ENCODE measurements at regions not wholly inside any gene's neighbourhood (a gene's known extent, or its start where the extent isn't known, plus 50 kb on each side); places are given as distances from the start of the nearest gene placed in this dataset.

- Histone ChIP-seq H3K9me3 (ENCODE audit: control insufficient read depth in 4 of 4, low read length in 3 of 4) (no peaks in the 10 kb centered on the region), H3K27ac (ENCODE audit: low read depth in 1 of 2, low read length in 2 of 2) (no peak overlapping the region), H3K4me3 (ENCODE audit: low read depth in 1 of 3, low read length in 3 of 3) (no peak overlapping the region), H3K36me3 (ENCODE audit: control insufficient read depth in 4 of 4, insufficient read depth in 3 of 4, low read depth in 1 of 4, low read length in 3 of 4) (no peaks in the 10 kb centered on the region), H3K9ac (ENCODE audit: low read depth in 1 of 2, low read length in 2 of 2) (no peak overlapping the region), H3K4me1 (ENCODE audit: control insufficient read depth in 4 of 4, insufficient read depth in 4 of 4, low read length in 3 of 4) (no peaks in the 10 kb centered on the region), H3K27me3 (ENCODE audit: control insufficient read depth in 4 of 4, insufficient read depth in 4 of 4, low read length in 3 of 4) (no peaks in the 10 kb centered on the region)
- WGBS = 82% methylated on average over 2 of the region's 2 CpGs
- TF ChIP-seq ZBTB33 (IDR thresholded peaks at IDR 0.05) (no peak), JUND (IDR thresholded peaks at IDR 0.05) (no peak), SP1 (IDR thresholded peaks at IDR 0.05) (no peak), HNF4A (conservative IDR thresholded peaks at IDR 0.05) (no peak), NR2F2 (IDR thresholded peaks at IDR 0.05) (no peak)
- no peak for DNase-seq (ENCODE audit: low spot score)
These were observed 77.2 kb upstream of the PTCHD4 start for GRCh38 chr6:48188158-48188557.

DNA sequence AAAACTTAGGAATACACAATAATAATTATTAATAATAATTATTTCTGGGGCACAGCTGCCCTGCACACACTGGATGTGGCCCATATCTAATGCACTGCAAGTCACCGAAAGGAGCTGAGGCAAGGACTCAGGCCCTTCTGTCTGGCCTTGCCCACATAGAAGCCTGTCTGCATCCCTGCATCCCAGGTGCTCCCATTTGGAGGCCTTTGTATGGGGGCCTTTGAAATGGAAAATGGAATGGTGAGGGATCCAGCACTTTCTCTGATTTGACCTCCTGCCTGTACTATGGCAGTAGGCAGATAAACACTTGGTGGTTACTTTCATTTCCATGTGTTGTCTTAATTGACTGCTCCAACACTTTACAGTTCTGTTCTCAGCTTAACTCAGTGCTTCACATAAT is 75.7 kb upstream of the PTCHD4 start:
- H3K27ac ChIP-seq (ENCODE audit: low read depth in 1 of 2, low read length in 2 of 2) = no peak overlapping the region
- 90% methylated on average over 1 of the region's 1 CpG for WGBS
- no peak overlapping the region for H3K9ac ChIP-seq (ENCODE audit: low read depth in 1 of 2, low read length in 2 of 2)

GRCh38 chr6:48184648-48185047 is 73.7 kb upstream of the PTCHD4 start:
- Histone ChIP-seq H3K9ac (ENCODE audit: low read depth in 1 of 2, low read length in 2 of 2) (no peak overlapping the region), H3K4me3 (ENCODE audit: low read depth in 1 of 3, low read length in 3 of 3) (no peak overlapping the region), H3K27me3 (ENCODE audit: control insufficient read depth in 4 of 4, insufficient read depth in 4 of 4, low read length in 3 of 4) (no peaks in the 10 kb centered on the region), H3K36me3 (ENCODE audit: control insufficient read depth in 4 of 4, insufficient read depth in 3 of 4, low read depth in 1 of 4, low read length in 3 of 4) (no peaks in the 10 kb centered on the region), H3K4me1 (ENCODE audit: control insufficient read depth in 4 of 4, insufficient read depth in 4 of 4, low read length in 3 of 4) (no peaks in the 10 kb centered on the region), H3K9me3 (ENCODE audit: control insufficient read depth in 4 of 4, low read length in 3 of 4) (no peaks in the 10 kb centered on the region), H3K27ac (ENCODE audit: low read depth in 1 of 2, low read length in 2 of 2) (no peak overlapping the region)
- DNase-seq (ENCODE audit: low spot score) = no peak
- TF ChIP-seq ATF3 (IDR thresholded peaks at IDR 0.05) = no peak
- no peak for TF ChIP-seq GABPA (IDR thresholded peaks at IDR 0.05 in 1 of 2, conservative IDR thresholded peaks at IDR 0.05 in 1 of 2)
- TF ChIP-seq ZBTB33 (IDR thresholded peaks at IDR 0.05) = no peak
- no peak for TF ChIP-seq HNF4G (IDR thresholded peaks at IDR 0.05)
- TF ChIP-seq NR2F2 (IDR thresholded peaks at IDR 0.05) = no peak
- TF ChIP-seq TAF1 (conservative IDR thresholded peaks at IDR 0.05) = no peak
- no peak for TF ChIP-seq RAD21 (IDR thresholded peaks at IDR 0.05)
- TF ChIP-seq RXRA (IDR thresholded peaks at IDR 0.05) = no peak
- no peak for TF ChIP-seq HNF4A (conservative IDR thresholded peaks at IDR 0.05)
- TF ChIP-seq SP1 (IDR thresholded peaks at IDR 0.05) = no peak
- TF ChIP-seq CTCF (IDR thresholded peaks at IDR 0.05; ENCODE audit: low read depth, low read length, missing input control) = no peak
- no peak for TF ChIP-seq JUND (IDR thresholded peaks at IDR 0.05)

More for the DNA sequence above, 75.7 kb upstream of the PTCHD4 start:
- H3K4me1 ChIP-seq (ENCODE audit: control insufficient read depth in 4 of 4, insufficient read depth in 4 of 4, low read length in 3 of 4) = no peaks in the 10 kb centered on the region
- TF ChIP-seq, protein P1, sequence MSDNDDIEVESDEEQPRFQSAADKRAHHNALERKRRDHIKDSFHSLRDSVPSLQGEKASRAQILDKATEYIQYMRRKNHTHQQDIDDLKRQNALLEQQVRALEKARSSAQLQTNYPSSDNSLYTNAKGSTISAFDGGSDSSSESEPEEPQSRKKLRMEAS (IDR thresholded peaks at IDR 0.05) = no peak
- TF ChIP-seq RAD21 (IDR thresholded peaks at IDR 0.05) (no peak), HNF4G (IDR thresholded peaks at IDR 0.05) (no peak), FOXA2 (IDR thresholded peaks at IDR 0.05) (no peak), ATF3 (IDR thresholded peaks at IDR 0.05) (no peak), TAF1 (conservative IDR thresholded peaks at IDR 0.05) (no peak)
- no peak overlapping the region for H3K4me3 ChIP-seq (ENCODE audit: low read depth in 1 of 3, low read length in 3 of 3)
- no peaks in the 10 kb centered on the region for H3K9me3 ChIP-seq (ENCODE audit: control insufficient read depth in 4 of 4, low read length in 3 of 4)
- H3K27me3 ChIP-seq (ENCODE audit: control insufficient read depth in 4 of 4, insufficient read depth in 4 of 4, low read length in 3 of 4) = no peaks in the 10 kb centered on the region
- no peak for DNase-seq (ENCODE audit: low spot score)
- H3K36me3 ChIP-seq (ENCODE audit: control insufficient read depth in 4 of 4, insufficient read depth in 3 of 4, low read depth in 1 of 4, low read length in 3 of 4) = no peaks in the 10 kb centered on the region

All from liver (tissue), 8 donors.